GM10266 (cell line): ENCODE measurements at regions not wholly inside any gene's neighbourhood (a gene's known extent, or its start where the extent isn't known, plus 50 kb on each side); places are given as distances from the start of the nearest gene placed in this dataset.

Source experiments
- DNase-seq: peaks from one replicate; pipeline ENCODE4 v3.0.0; 2012; ENCODE audit errors: extremely low spot score
- CTCF ChIP-seq: IDR thresholded peaks from 2 replicates; pipeline ENCODE4 v1.5.1; 2012; ENCODE audit warnings: mild to moderate bottlenecking, low read depth; ENCODE audit not compliant: control insufficient read depth, insufficient read depth; ENCODE audit errors: missing control alignments

- no peak for TF ChIP-seq CTCF
- no peak for DNase-seq
These were observed 89.1 kb downstream of the RHOU start for GRCh38 chr1:228824366-228824765.

- TF ChIP-seq CTCF, result no peak
- no peak for DNase-seq
These were observed 89.8 kb downstream of the RHOU start for GRCh38 chr1:228825041-228825440.

GRCh38 chr1:228825840-228826484 lies 90.7 kb downstream of the RHOU start:
- no peak for TF ChIP-seq CTCF
- DNase-seq, result no peak

GRCh38 chr1:228827019-228827418 lies 91.7 kb downstream of the RHOU start:
- DNase-seq, result no peak
- TF ChIP-seq CTCF, result no peak

- no peak for DNase-seq
- no peak for TF ChIP-seq CTCF
These were observed 92.9 kb downstream of the RHOU start for GRCh38 chr1:228828151-228828550.

- TF ChIP-seq CTCF, result no peak
- DNase-seq, result no peak
These were observed 95.1 kb downstream of the RHOU start for GRCh38 chr1:228830185-228830953.

- no peak for TF ChIP-seq CTCF
- peak; percentile 35 for DNase-seq
These were observed 95.7 kb downstream of the RHOU start for GRCh38 chr1:228830954-228831481.
